ENCODE measurements at regions not wholly inside any gene's neighbourhood (a gene's known extent, or its start where the extent isn't known, plus 50 kb on each side); places are given as distances from the start of the nearest gene placed in this dataset.

DNA sequence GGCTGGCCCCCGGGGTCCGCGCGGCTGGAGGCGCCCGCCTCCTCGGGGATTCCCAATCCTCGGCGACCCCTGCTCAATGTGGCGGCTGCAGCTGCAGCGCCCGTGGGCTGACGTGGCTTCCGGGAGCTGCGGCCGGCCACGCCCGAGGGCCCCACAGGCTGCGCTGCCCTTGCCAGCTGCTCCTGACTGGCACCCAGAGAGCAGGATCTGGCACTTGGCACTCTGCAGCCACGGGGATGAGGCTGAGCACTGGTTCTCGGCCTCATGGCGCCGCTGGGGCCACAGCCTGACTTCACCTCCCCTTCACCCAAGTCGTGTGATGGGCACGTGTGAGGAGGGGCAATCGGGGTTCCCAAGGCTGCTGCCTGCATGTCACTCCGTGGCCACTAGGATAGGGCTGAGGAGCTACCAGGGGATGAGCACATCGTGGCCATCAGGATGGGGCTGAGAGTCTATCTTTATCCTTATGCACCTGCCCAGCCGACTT is 267.8 kb upstream of the FRG2C start:
- TF ChIP-seq, protein P1, sequence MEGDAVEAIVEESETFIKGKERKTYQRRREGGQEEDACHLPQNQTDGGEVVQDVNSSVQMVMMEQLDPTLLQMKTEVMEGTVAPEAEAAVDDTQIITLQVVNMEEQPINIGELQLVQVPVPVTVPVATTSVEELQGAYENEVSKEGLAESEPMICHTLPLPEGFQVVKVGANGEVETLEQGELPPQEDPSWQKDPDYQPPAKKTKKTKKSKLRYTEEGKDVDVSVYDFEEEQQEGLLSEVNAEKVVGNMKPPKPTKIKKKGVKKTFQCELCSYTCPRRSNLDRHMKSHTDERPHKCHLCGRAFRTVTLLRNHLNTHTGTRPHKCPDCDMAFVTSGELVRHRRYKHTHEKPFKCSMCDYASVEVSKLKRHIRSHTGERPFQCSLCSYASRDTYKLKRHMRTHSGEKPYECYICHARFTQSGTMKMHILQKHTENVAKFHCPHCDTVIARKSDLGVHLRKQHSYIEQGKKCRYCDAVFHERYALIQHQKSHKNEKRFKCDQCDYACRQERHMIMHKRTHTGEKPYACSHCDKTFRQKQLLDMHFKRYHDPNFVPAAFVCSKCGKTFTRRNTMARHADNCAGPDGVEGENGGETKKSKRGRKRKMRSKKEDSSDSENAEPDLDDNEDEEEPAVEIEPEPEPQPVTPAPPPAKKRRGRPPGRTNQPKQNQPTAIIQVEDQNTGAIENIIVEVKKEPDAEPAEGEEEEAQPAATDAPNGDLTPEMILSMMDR (IDR thresholded peaks at IDR 0.05), result no peak
- TF ChIP-seq POLR2AphosphoS5 (IDR thresholded peaks at IDR 0.05) (no peak), POLR2A (IDR thresholded peaks at IDR 0.05) (no peak)

All from suprapubic skin (tissue), 4 donors.